ENCODE measurements at regions not wholly inside any gene's neighbourhood (a gene's known extent, or its start where the extent isn't known, plus 50 kb on each side); places are given as distances from the start of the nearest gene placed in this dataset.

GRCh38 chr6:79385893-79386292 lies 151.3 kb downstream of the LCA5 start:
- Histone ChIP-seq H2AK5ac (ENCODE audit: low read length, severe bottlenecking) (no peak overlapping the region), H3K14ac (ENCODE audit: low read length in 2 of 2) (no peak overlapping the region), H3K27me3 (ENCODE audit: control insufficient read depth in 1 of 2, insufficient read depth in 1 of 2, low read length in 2 of 2) (no peaks in the 10 kb centered on the region), H4K91ac (ENCODE audit: low read length) (no peak overlapping the region), H2BK15ac (ENCODE audit: low read depth, poor library complexity, severe bottlenecking) (no peak overlapping the region), H3K4me1 (ENCODE audit: control insufficient read depth, insufficient read depth, low read depth, low read length) (no peaks in the 10 kb centered on the region), H3K18ac (ENCODE audit: low read depth in 1 of 2, low read length in 2 of 2) (no peak overlapping the region), H2BK120ac (ENCODE audit: low read depth, low read length) (no peak overlapping the region), H3K4me2 (ENCODE audit: low read length, poor library complexity, severe bottlenecking) (no peak overlapping the region), H2BK12ac (ENCODE audit: low read length in 2 of 2) (no peak overlapping the region), H3K79me1 (replicated peaks; ENCODE audit: low read length, poor library complexity, severe bottlenecking) (no peaks in the 10 kb centered on the region), H2BK5ac (ENCODE audit: low read depth, low read length, poor library complexity, severe bottlenecking) (no peak overlapping the region), H2AFZ (ENCODE audit: low read depth, low read length) (no peak overlapping the region), H3K9ac (ENCODE audit: low read length) (no peak overlapping the region), H3K9me3 (ENCODE audit: control insufficient read depth, low read length) (no peaks in the 10 kb centered on the region), H3K4me3 (ENCODE audit: insufficient read depth in 1 of 2, low read depth in 1 of 2, low read length in 2 of 2) (no peak overlapping the region), H3K4ac (ENCODE audit: low read depth in 1 of 2, low read length in 2 of 2) (no peak overlapping the region), H4K8ac (ENCODE audit: low read length) (no peak overlapping the region), H3K36me3 (ENCODE audit: control insufficient read depth in 1 of 2, insufficient read depth in 2 of 2, low read depth in 1 of 2, low read length in 2 of 2) (no peaks in the 10 kb centered on the region), H3K23ac (ENCODE audit: low read length in 2 of 2) (no peak overlapping the region), H3K27ac (ENCODE audit: low read length, poor library complexity, severe bottlenecking) (no peak overlapping the region)
- 64% methylated on average over 2 of the region's 4 CpGs for WGBS
- DNase-seq = no peak

GRCh38 chr6:79385333-79385732 lies 150.9 kb upstream of the HMGN3 start:
- H2AFZ ChIP-seq (ENCODE audit: low read depth, low read length) = no peak overlapping the region
- H3K4ac ChIP-seq (ENCODE audit: low read depth in 1 of 2, low read length in 2 of 2) = no peak overlapping the region
- H3K18ac ChIP-seq (ENCODE audit: low read depth in 1 of 2, low read length in 2 of 2) = no peak overlapping the region
- no peaks in the 10 kb centered on the region for H3K36me3 ChIP-seq (ENCODE audit: control insufficient read depth in 1 of 2, insufficient read depth in 2 of 2, low read depth in 1 of 2, low read length in 2 of 2)
- H3K79me1 ChIP-seq (replicated peaks; ENCODE audit: low read length, poor library complexity, severe bottlenecking) = no peaks in the 10 kb centered on the region
- DNase-seq = no peak
- H2BK120ac ChIP-seq (ENCODE audit: low read depth, low read length) = no peak overlapping the region
- H3K23ac ChIP-seq (ENCODE audit: low read length in 2 of 2) = no peak overlapping the region
- H2BK5ac ChIP-seq (ENCODE audit: low read depth, low read length, poor library complexity, severe bottlenecking) = no peak overlapping the region
- H3K9me3 ChIP-seq (ENCODE audit: control insufficient read depth, low read length) = no peaks in the 10 kb centered on the region
- H3K14ac ChIP-seq (ENCODE audit: low read length in 2 of 2) = no peak overlapping the region
- no peaks in the 10 kb centered on the region for H3K27me3 ChIP-seq (ENCODE audit: control insufficient read depth in 1 of 2, insufficient read depth in 1 of 2, low read length in 2 of 2)
- no peak overlapping the region for H2BK12ac ChIP-seq (ENCODE audit: low read length in 2 of 2)
- no peak overlapping the region for H2BK15ac ChIP-seq (ENCODE audit: low read depth, poor library complexity, severe bottlenecking)
- WGBS = no CpG with 5 or more reads among the region's 1 CpG
- H3K4me3 ChIP-seq (ENCODE audit: insufficient read depth in 1 of 2, low read depth in 1 of 2, low read length in 2 of 2) = no peak overlapping the region
- H3K4me1 ChIP-seq (ENCODE audit: control insufficient read depth, insufficient read depth, low read depth, low read length) = no peaks in the 10 kb centered on the region
- H4K91ac ChIP-seq (ENCODE audit: low read length) = no peak overlapping the region
- H3K4me2 ChIP-seq (ENCODE audit: low read length, poor library complexity, severe bottlenecking) = no peak overlapping the region
- H3K27ac ChIP-seq (ENCODE audit: low read length, poor library complexity, severe bottlenecking) = no peak overlapping the region
- H2AK5ac ChIP-seq (ENCODE audit: low read length, severe bottlenecking) = no peak overlapping the region
- no peak overlapping the region for H4K8ac ChIP-seq (ENCODE audit: low read length)
- no peak overlapping the region for H3K9ac ChIP-seq (ENCODE audit: low read length)

- H2BK15ac ChIP-seq (ENCODE audit: low read depth, poor library complexity, severe bottlenecking) = no peak overlapping the region
- no peak overlapping the region for H3K4me3 ChIP-seq (ENCODE audit: insufficient read depth in 1 of 2, low read depth in 1 of 2, low read length in 2 of 2)
- H3K36me3 ChIP-seq (ENCODE audit: control insufficient read depth in 1 of 2, insufficient read depth in 2 of 2, low read depth in 1 of 2, low read length in 2 of 2) = no peaks in the 10 kb centered on the region
- 100% methylated on average over 1 of the region's 1 CpG for WGBS
- no peaks in the 10 kb centered on the region for H3K9me3 ChIP-seq (ENCODE audit: control insufficient read depth, low read length)
- no peak overlapping the region for H4K91ac ChIP-seq (ENCODE audit: low read length)
- H3K79me1 ChIP-seq (replicated peaks; ENCODE audit: low read length, poor library complexity, severe bottlenecking) = no peaks in the 10 kb centered on the region
- H3K4me2 ChIP-seq (ENCODE audit: low read length, poor library complexity, severe bottlenecking) = no peak overlapping the region
- no peak overlapping the region for H2BK120ac ChIP-seq (ENCODE audit: low read depth, low read length)
- H3K4ac ChIP-seq (ENCODE audit: low read depth in 1 of 2, low read length in 2 of 2) = no peak overlapping the region
- DNase-seq = no peak
- no peak overlapping the region for H2BK12ac ChIP-seq (ENCODE audit: low read length in 2 of 2)
- no peak overlapping the region for H2AFZ ChIP-seq (ENCODE audit: low read depth, low read length)
- H2BK5ac ChIP-seq (ENCODE audit: low read depth, low read length, poor library complexity, severe bottlenecking) = no peak overlapping the region
- no peaks in the 10 kb centered on the region for H3K4me1 ChIP-seq (ENCODE audit: control insufficient read depth, insufficient read depth, low read depth, low read length)
- H3K9ac ChIP-seq (ENCODE audit: low read length) = no peak overlapping the region
- H3K18ac ChIP-seq (ENCODE audit: low read depth in 1 of 2, low read length in 2 of 2) = no peak overlapping the region
- H3K23ac ChIP-seq (ENCODE audit: low read length in 2 of 2) = no peak overlapping the region
- no peaks in the 10 kb centered on the region for H3K27me3 ChIP-seq (ENCODE audit: control insufficient read depth in 1 of 2, insufficient read depth in 1 of 2, low read length in 2 of 2)
- H4K8ac ChIP-seq (ENCODE audit: low read length) = no peak overlapping the region
- peak overlapping the region in 1 of 2 experiments; percentile 65 for H3K14ac ChIP-seq (ENCODE audit: low read length in 2 of 2)
- H3K27ac ChIP-seq (ENCODE audit: low read length, poor library complexity, severe bottlenecking) = no peak overlapping the region
- H2AK5ac ChIP-seq (ENCODE audit: low read length, severe bottlenecking) = no peak overlapping the region
These were observed 150.4 kb upstream of the HMGN3 start for GRCh38 chr6:79384845-79385244.

- H3K18ac ChIP-seq (ENCODE audit: low read depth in 1 of 2, low read length in 2 of 2) = no peak overlapping the region
- no peak overlapping the region for H3K27ac ChIP-seq (ENCODE audit: low read length, poor library complexity, severe bottlenecking)
- no peaks in the 10 kb centered on the region for H3K36me3 ChIP-seq (ENCODE audit: control insufficient read depth in 1 of 2, insufficient read depth in 2 of 2, low read depth in 1 of 2, low read length in 2 of 2)
- no peak overlapping the region for H3K9ac ChIP-seq (ENCODE audit: low read length)
- no peak overlapping the region for H2BK5ac ChIP-seq (ENCODE audit: low read depth, low read length, poor library complexity, severe bottlenecking)
- H3K9me3 ChIP-seq (ENCODE audit: control insufficient read depth, low read length) = no peaks in the 10 kb centered on the region
- H2AK5ac ChIP-seq (ENCODE audit: low read length, severe bottlenecking) = no peak overlapping the region
- no peak overlapping the region for H2BK12ac ChIP-seq (ENCODE audit: low read length in 2 of 2)
- H3K27me3 ChIP-seq (ENCODE audit: control insufficient read depth in 1 of 2, insufficient read depth in 1 of 2, low read length in 2 of 2) = no peaks in the 10 kb centered on the region
- no peak overlapping the region for H4K8ac ChIP-seq (ENCODE audit: low read length)
- H2AFZ ChIP-seq (ENCODE audit: low read depth, low read length) = no peak overlapping the region
- DNase-seq = no peak
- no peaks in the 10 kb centered on the region for H3K4me1 ChIP-seq (ENCODE audit: control insufficient read depth, insufficient read depth, low read depth, low read length)
- H3K23ac ChIP-seq (ENCODE audit: low read length in 2 of 2) = no peak overlapping the region
- no peak overlapping the region for H3K4me2 ChIP-seq (ENCODE audit: low read length, poor library complexity, severe bottlenecking)
- no peak overlapping the region for H2BK15ac ChIP-seq (ENCODE audit: low read depth, poor library complexity, severe bottlenecking)
- H4K91ac ChIP-seq (ENCODE audit: low read length) = no peak overlapping the region
- H3K79me1 ChIP-seq (replicated peaks; ENCODE audit: low read length, poor library complexity, severe bottlenecking) = no peaks in the 10 kb centered on the region
- no peak overlapping the region for H3K14ac ChIP-seq (ENCODE audit: low read length in 2 of 2)
- no peak overlapping the region for H3K4ac ChIP-seq (ENCODE audit: low read depth in 1 of 2, low read length in 2 of 2)
- no peak overlapping the region for H3K4me3 ChIP-seq (ENCODE audit: insufficient read depth in 1 of 2, low read depth in 1 of 2, low read length in 2 of 2)
- WGBS = 98% methylated on average over 4 of the region's 5 CpGs
- no peak overlapping the region for H2BK120ac ChIP-seq (ENCODE audit: low read depth, low read length)
These were observed 144.5 kb upstream of the HMGN3 start for GRCh38 chr6:79378957-79379356.
